Fibroblast of pulmonary artery (primary cell): ENCODE measurements at regions not wholly inside any gene's neighbourhood (a gene's known extent, or its start where the extent isn't known, plus 50 kb on each side); places are given as distances from the start of the nearest gene placed in this dataset.

Experiments
- DNase-seq: peaks from one replicate; pipeline ENCODE4 v3.0.0-alpha.2; 2010; ENCODE audit warnings: low read depth
- H3K4me3 ChIP-seq: replicated peaks from 2 replicates; pipeline ENCODE4 v1.5.1; 2011; ENCODE audit warnings: low read depth, mild to moderate bottlenecking, control low read depth, low read length, moderate library complexity
- CTCF ChIP-seq: IDR thresholded peaks from 2 replicates; pipeline ENCODE4 v1.5.1; 2011; ENCODE audit warnings: mild to moderate bottlenecking, control low read depth, low read length, inconsistent platforms; ENCODE audit errors: missing control alignments

DNA sequence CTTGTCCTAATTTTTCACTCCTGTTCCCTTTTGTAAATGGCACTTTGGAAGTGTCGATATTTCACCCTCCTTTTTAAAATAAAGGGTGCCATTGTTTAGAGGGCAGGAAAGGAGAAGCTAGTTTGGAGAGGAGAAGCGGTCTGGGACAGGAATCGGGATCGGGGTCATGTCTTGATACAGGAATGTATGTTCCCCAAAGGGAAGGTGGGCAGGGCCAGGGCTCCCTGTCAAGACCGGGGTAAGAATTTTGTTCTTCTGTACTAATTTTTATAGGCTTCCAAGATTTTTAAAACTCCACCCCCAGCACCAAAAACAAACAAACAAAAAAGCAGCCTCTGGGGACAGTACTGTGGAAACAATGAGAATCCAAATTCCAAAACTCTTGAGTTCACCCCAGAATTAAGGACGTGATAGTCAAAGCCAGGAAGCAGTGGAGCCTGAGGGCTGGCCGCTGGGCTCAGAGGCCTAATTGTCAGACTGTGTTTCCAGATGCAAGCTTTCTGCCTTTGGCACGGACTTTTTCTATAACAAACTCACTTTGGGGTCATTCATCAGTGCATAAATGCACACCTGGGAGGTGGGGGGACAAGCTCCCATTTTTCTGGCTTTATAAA, 250.4 kb upstream of the SIX2 start:
- TF ChIP-seq CTCF: no peak
- no peak overlapping the region for H3K4me3 ChIP-seq
- no peak for DNase-seq

GRCh38 chr2:45259138-45259537, 249.9 kb upstream of the SIX2 start:
- TF ChIP-seq CTCF: no peak
- no peak for DNase-seq

DNA sequence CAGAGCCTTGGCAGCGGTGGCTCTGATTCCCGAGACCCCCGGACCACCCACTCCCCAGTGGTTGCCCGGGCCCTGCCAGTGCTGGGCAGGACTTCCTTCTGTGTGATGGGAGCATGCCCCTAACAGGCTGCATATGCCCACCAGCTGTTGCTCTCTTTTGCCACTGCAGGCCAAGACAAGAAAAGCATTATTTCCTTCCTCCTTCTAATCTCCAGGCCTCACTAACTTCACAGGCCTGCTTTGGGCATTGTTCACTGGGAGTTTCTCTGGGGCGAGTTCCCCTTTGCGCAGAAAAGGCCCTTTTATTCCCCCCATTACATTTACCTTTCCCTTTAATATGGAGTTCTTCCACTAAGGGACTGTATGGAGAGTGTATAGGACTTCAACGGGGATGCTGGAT, 249.1 kb upstream of the SIX2 start:
- DNase-seq: no peak
- TF ChIP-seq CTCF: no peak
- H3K4me3 ChIP-seq: no peak overlapping the region

More at GRCh38 chr2:45259138-45259537, 249.9 kb upstream of the SIX2 start:
- no peak overlapping the region for H3K4me3 ChIP-seq

GRCh38 chr2:45257820-45258219, 248.6 kb upstream of the SIX2 start:
- TF ChIP-seq CTCF: no peak
- no peak overlapping the region for H3K4me3 ChIP-seq
- DNase-seq: no peak

- no peak overlapping the region for H3K4me3 ChIP-seq
- TF ChIP-seq CTCF: no peak
- DNase-seq: no peak
These were observed 247.8 kb upstream of the SIX2 start for GRCh38 chr2:45256867-45257641.

DNA sequence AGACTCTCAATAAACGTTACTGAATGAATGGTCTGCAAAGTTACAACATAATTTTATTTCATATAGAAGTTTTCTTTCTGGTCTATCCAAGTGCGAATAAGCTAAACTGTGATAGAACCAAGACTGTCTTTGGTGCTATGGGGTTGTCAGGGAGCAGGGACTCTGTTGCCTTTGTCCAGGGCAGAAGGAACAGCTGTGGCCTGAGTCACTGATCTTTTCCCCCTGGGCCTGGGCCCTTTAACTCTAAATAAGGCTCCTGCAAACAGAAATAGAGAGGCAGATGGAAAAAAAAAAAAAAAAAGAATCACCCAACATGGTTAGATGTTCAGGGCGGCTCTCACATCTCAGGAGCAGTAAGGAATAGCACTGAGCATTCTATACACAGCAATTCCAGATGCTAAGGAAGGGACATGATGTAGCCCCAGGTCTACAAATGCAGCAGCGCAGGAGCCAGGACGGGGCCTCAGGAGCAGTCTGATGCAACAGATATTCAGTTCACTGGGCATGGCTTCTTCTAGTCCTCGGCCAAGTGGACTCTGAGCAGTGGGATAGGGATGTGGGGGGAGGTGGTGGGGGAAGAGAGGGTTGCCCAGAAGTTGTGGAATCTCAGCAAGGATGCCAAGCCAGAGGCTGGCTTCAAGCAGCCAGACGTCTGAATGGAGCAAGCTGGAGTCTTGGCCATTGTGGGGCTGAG, 247.1 kb upstream of the SIX2 start:
- DNase-seq: no peak
- no peak for TF ChIP-seq CTCF

More for the DNA sequence above, 247.1 kb upstream of the SIX2 start:
- H3K4me3 ChIP-seq: no peak overlapping the region
